K562 (cell line): ENCODE measurements at regions not wholly inside any gene's neighbourhood (a gene's known extent, or its start where the extent isn't known, plus 50 kb on each side); places are given as distances from the start of the nearest gene placed in this dataset.

Experiments used
- CBFA2T2 ChIP-seq: fragments of 450-650 bp; conservative IDR thresholded peaks from 2 replicates; pipeline ENCODE4 v1.6.1; 2017; ENCODE audit warnings: mild to moderate bottlenecking
- CBFA2T3 ChIP-seq: fragments of 450-650 bp; IDR thresholded peaks from 2 replicates; pipeline ENCODE4 v1.6.1; 2017
- FOSL1 ChIP-seq: fragments of 200-800 bp; sonication (Bioruptor generic); conservative IDR thresholded peaks from 2 replicates; pipeline ENCODE4 v1.6.1; 2016; ENCODE audit warnings: missing genetic modification characterization, missing compliant biosample characterization
- HDAC8 ChIP-seq: fragments of 450-650 bp; IDR thresholded peaks from 2 replicates; pipeline ENCODE4 v1.6.1; 2016; ENCODE audit warnings: mild to moderate bottlenecking, missing genetic modification characterization, moderate library complexity, missing compliant biosample characterization
- KAT2B ChIP-seq: IDR thresholded peaks from one replicate; pipeline ENCODE4 v1.6.1; 2012; ENCODE audit warnings: low read depth, mild to moderate bottlenecking, control low read depth, inconsistent platforms, low read length, moderate library complexity
- MEF2A ChIP-seq: IDR thresholded peaks from 2 replicates; pipeline ENCODE4 v1.6.1; 2011; ENCODE audit warnings: low read depth, mild to moderate bottlenecking, low read length, moderate library complexity; ENCODE audit not compliant: control insufficient read depth
- POLR3A ChIP-seq: IDR thresholded peaks from 2 replicates; pipeline ENCODE4 v1.6.1; 2011; ENCODE audit warnings: borderline replicate concordance, mild to moderate bottlenecking, moderate library complexity; ENCODE audit not compliant: insufficient read length, insufficient read depth; ENCODE audit errors: extremely low read depth
- SMARCA4 ChIP-seq: fragments of 450-650 bp; IDR thresholded peaks from 2 replicates; pipeline ENCODE4 v1.6.1; 2016
- ZBTB17 ChIP-seq: fragments of 450-650 bp; formaldehyde crosslinking; IDR thresholded peaks from 2 replicates; pipeline ENCODE4 v1.4.0; 2020; ENCODE audit warnings: mild to moderate bottlenecking
- ZNF24 ChIP-seq: fragments of 450-650 bp; IDR thresholded peaks from 2 replicates; pipeline ENCODE4 v1.6.1; 2016
- TF ChIP-seq, protein P1 (sequence below): fragments of 450-650 bp; formaldehyde crosslinking; IDR thresholded peaks from 2 replicates; pipeline ENCODE4 v1.4.0; 2022; ENCODE audit warnings: missing genetic modification characterization
- TF ChIP-seq, protein P2 (sequence below), 2 experiments: IDR thresholded peaks in 1 of 2; conservative IDR thresholded peaks in 1 of 2; 2 replicates each; pipeline ENCODE4 v1.6.1; 2016; ENCODE audit warnings: low read depth in 2 of 2, mild to moderate bottlenecking in 1 of 2, missing compliant biosample characterization in 1 of 2, missing genetic modification characterization in 1 of 2, moderate library complexity in 1 of 2
- TF ChIP-seq, protein P3 (sequence below): fragments of 250-450 bp; sonication (Bioruptor Pico); IDR thresholded peaks from 2 replicates; pipeline ENCODE4 v1.5.0; 2021; ENCODE audit warnings: mild to moderate bottlenecking, moderate library complexity

DNA sequence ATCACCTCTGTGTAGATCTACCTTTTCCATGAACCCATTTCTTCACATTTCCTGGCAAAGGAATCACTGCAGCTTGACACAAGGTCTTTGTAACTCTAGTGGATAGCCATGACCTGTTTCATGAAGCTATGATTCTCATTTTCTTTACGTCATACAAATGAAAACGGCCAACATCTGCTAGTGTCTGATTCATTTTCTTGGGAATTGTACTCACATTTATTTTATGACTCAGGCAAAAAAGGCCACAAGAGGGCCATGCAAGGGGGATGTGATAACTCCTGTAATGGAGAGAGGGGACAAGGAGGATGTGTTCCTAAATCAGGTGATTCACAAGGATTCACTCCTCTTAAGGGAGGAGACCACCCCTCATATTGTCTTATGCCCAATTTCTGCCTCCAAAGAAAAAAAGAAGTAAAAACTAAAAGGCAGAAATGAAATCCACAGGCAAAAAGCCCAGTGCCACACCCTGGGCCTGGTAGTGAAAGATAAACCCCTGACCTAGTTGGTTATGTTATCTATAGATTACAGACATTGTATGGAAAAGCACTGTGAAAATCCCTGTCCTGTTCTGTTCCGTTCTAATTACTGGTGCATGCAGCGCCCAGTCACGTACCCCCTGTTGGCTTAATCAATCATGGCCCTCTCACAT lies 249.9 kb downstream of the IPMK start (continued):
- TF ChIP-seq, protein P1, sequence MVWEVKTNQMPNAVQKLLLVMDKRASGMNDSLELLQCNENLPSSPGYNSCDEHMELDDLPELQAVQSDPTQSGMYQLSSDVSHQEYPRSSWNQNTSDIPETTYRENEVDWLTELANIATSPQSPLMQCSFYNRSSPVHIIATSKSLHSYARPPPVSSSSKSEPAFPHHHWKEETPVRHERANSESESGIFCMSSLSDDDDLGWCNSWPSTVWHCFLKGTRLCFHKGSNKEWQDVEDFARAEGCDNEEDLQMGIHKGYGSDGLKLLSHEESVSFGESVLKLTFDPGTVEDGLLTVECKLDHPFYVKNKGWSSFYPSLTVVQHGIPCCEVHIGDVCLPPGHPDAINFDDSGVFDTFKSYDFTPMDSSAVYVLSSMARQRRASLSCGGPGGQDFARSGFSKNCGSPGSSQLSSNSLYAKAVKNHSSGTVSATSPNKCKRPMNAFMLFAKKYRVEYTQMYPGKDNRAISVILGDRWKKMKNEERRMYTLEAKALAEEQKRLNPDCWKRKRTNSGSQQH: no peak
- TF ChIP-seq, protein P2, sequence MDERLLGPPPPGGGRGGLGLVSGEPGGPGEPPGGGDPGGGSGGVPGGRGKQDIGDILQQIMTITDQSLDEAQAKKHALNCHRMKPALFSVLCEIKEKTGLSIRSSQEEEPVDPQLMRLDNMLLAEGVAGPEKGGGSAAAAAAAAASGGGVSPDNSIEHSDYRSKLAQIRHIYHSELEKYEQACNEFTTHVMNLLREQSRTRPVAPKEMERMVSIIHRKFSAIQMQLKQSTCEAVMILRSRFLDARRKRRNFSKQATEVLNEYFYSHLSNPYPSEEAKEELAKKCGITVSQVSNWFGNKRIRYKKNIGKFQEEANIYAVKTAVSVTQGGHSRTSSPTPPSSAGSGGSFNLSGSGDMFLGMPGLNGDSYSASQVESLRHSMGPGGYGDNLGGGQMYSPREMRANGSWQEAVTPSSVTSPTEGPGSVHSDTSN (CRISPR knock-in tag; IDR thresholded peaks at IDR 0.05; ENCODE audit: low read depth): no peak
- TF ChIP-seq, protein P2 (tag; conservative IDR thresholded peaks at IDR 0.05; ENCODE audit: low read depth): no peak
- TF ChIP-seq KAT2B (no peak), MEF2A (no peak), CBFA2T3 (peak; percentile 67), ZBTB17 (CRISPR knock-in tag) (0 out of 2 replicates have a peak, but pooled peaks have one; percentile 11), FOSL1 (peak; percentile 69), CBFA2T2 (peak; percentile 51; the same call in 1 of the 2 replicates), HDAC8 (no peak), ZNF24 (no peak), POLR3A (no peak), SMARCA4 (peak; percentile 32; the same call in 1 of the 2 replicates)
- TF ChIP-seq, protein P3, sequence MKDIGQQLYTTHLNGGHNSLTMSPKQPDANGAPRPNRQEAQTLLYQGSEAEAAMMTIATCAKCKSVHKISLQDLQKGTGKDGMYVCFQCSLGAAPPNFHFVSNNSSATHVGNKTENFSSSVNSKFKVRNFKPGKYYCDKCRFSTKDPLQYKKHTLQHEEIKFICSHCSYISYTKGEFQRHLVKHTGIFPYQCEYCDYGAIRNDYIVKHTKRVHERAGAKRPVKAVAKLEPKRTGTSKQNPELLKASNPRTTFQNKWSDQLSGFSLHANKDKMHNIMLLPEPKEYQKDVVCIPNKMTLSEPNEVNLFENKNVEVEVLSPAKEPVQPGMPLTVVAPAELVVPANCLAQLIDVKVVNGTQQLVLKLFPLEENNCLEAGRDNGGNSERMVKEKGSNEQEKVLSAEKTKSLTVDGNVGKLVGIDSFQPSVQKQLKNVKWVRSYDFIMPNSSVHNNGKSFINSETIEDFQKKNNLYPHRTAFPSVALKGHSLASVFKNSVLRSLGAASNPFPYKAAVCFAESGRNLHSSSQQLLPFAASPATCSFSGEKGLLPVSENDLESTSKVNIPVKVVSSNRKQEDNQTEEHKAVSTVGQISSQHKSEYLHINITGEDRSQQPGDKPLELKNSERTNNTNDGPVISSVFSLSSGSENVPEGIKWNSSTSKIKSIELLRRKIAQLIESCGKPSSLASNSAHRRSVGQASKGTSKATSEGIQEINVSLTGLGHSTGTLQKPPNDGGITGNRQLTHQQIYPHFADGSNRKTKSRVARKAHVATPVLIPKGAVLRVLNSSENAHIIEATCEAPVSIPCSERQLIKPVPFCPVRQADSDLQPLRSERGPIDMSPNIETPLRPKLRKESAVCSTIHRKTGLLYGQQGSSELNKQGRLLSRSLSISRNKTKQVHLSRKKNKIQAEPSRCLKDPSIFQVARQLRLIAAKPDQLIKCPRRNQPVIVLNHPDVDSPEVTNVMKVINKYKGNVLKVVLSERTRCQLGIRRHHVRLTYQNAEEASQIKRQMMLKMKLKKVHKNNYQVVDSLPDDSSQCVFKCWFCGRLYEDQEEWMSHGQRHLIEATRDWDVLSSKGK (CRISPR knock-in tag): no peak
